HepG2 (cell line): ENCODE measurements at regions not wholly inside any gene's neighbourhood (a gene's known extent, or its start where the extent isn't known, plus 50 kb on each side); places are given as distances from the start of the nearest gene placed in this dataset.

ENCODE experiments used
- ATAC-seq: fragments of 200-7000 bp; cut with Tn5 transposase; 3 replicates; pipeline ENCODE4 v1.9.1; 2020; ENCODE audit warnings: mild to moderate bottlenecking, moderate library complexity
- BruUV-seq: library from RNA; stranded (reverse); fragments of 400-500 nt; replicated peaks from 2 replicates; lab custom pipeline; 2021; lab: Mats Ljungman, UMichigan
- CTCF ChIA-PET: fragments of 300-600 bp; formaldehyde crosslinking; extraction: SDS; loops from one replicate; lab custom pipeline; 2021; ENCODE audit warnings: low total read pairs, inconsistent platforms, low intra/inter-chr PET ratio; lab: Yijun Ruan, JAX
- POLR2A ChIA-PET: fragments of 350-600 bp; sonication (Branson Sonifier 250); formaldehyde crosslinking; loops from one replicate; lab custom pipeline; 2020; ENCODE audit warnings: antibody characterized with exemption, inconsistent platforms; lab: Yijun Ruan, JAX
- DNase-seq: peaks from one replicate; pipeline ENCODE4 v3.0.0-alpha.2; 2015; ENCODE audit warnings: low spot score
- FAIRE-seq: peaks from 3 replicates; lab custom pipeline; 2011; peaks lifted over from hg19 to GRCh38; lab: Jason Lieb, UNC
- H2AFZ ChIP-seq: one replicate; pipeline ENCODE4 v1.6.1; 2011; ENCODE audit warnings: low read length, inconsistent platforms
- H3K27ac ChIP-seq: fragments of 300-600 bp; 3 replicates; pipeline ENCODE4 v1.8.0; 2011; ENCODE audit warnings: mixed run types, mild to moderate bottlenecking, mixed read lengths, low read length, inconsistent platforms; ENCODE audit not compliant: insufficient read depth; ENCODE audit errors: extremely low read length
- H3K27me3 ChIP-seq, 2 experiments: fragments of 200-600 bp in 1 of 2; 2 replicates in 1 of 2; 3 replicates in 1 of 2; pipeline versions ENCODE4 v1.6.0 to v1.8.0; 2011; ENCODE audit warnings: low read length in 2 of 2, mild to moderate bottlenecking in 2 of 2, moderate library complexity in 2 of 2, inconsistent platforms in 1 of 2; ENCODE audit not compliant: insufficient read depth in 2 of 2, control insufficient read depth in 1 of 2
- H3K36me3 ChIP-seq, 2 experiments: fragments of 200-600 bp in 1 of 2; replicated peaks in 1 of 2; 2 replicates in 1 of 2; 3 replicates in 1 of 2; pipeline versions ENCODE4 v1.5.1 to v1.8.0; 2011; ENCODE audit warnings: low read length in 2 of 2, inconsistent platforms in 1 of 2; ENCODE audit not compliant: insufficient read depth in 2 of 2, control insufficient read depth in 1 of 2
- H3K4me1 ChIP-seq: 2 replicates; pipeline ENCODE4 v1.5.1; 2012; ENCODE audit warnings: low read length, inconsistent platforms; ENCODE audit not compliant: insufficient read depth
- H3K4me2 ChIP-seq: 2 replicates; pipeline ENCODE4 v1.6.0; 2011; ENCODE audit warnings: low read depth, low read length, inconsistent platforms
- H3K4me3 ChIP-seq, 3 experiments: fragments of 200-600 bp in 1 of 3; sonication (generic), shearing (Covaris generic) in 1 of 3; replicated peaks in 1 of 3; 2 replicates each; pipeline ENCODE4 v1.5.1; 2011 to 2016; ENCODE audit warnings: low read length in 3 of 3, inconsistent platforms in 2 of 3, low read depth in 2 of 3, mild to moderate bottlenecking in 2 of 3, control low read depth in 1 of 3, mixed read lengths in 1 of 3; ENCODE audit not compliant: insufficient read depth in 1 of 3
- H3K79me2 ChIP-seq: one replicate; pipeline ENCODE4 v1.6.1; 2011; ENCODE audit warnings: low read length, inconsistent platforms; ENCODE audit not compliant: insufficient read depth
- H3K9ac ChIP-seq: 2 replicates; pipeline ENCODE4 v1.6.0; 2011; ENCODE audit warnings: mild to moderate bottlenecking, low read depth, low read length, inconsistent platforms; ENCODE audit not compliant: insufficient read depth
- H3K9me3 ChIP-seq: 2 replicates; pipeline ENCODE4 v1.5.1; 2012; ENCODE audit warnings: mild to moderate bottlenecking, low read length
- H4K20me1 ChIP-seq: 2 replicates; pipeline ENCODE4 v1.6.0; 2011; ENCODE audit warnings: inconsistent platforms, mild to moderate bottlenecking, low read length, moderate library complexity; ENCODE audit not compliant: insufficient read depth
- FOSL1 ChIP-seq: sonication (generic); formaldehyde crosslinking; IDR thresholded peaks from 2 replicates; pipeline ENCODE4 v1.9.0; 2021; ENCODE audit warnings: missing genetic modification reagents, borderline replicate concordance
- HHEX ChIP-seq: IDR thresholded peaks from 2 replicates; pipeline ENCODE4 v1.6.1; 2016; ENCODE audit warnings: control low read depth
- MAFF ChIP-seq: IDR thresholded peaks from 2 replicates; pipeline ENCODE4 v1.6.1; 2011; ENCODE audit warnings: low read depth, low read length, improper control_type of control experiment
- MAFK ChIP-seq, 2 experiments: IDR thresholded peaks in 1 of 2; conservative IDR thresholded peaks in 1 of 2; 2 replicates each; pipeline ENCODE4 v1.6.1; 2011; ENCODE audit warnings: improper control_type of control experiment in 2 of 2, low read length in 2 of 2
- SNAPC5 ChIP-seq: sonication (generic); formaldehyde crosslinking; IDR thresholded peaks from 2 replicates; pipeline ENCODE4 v1.8.1; 2023; ENCODE audit warnings: mild to moderate bottlenecking, missing genetic modification reagents, borderline replicate concordance
- SOX6 ChIP-seq, 2 experiments: fragments of 450-650 bp in 1 of 2; sonication (generic) in 1 of 2; formaldehyde crosslinking in 1 of 2; IDR thresholded peaks; 2 replicates each; pipeline versions ENCODE4 v1.4.0 to v1.6.1; 2017 to 2020; ENCODE audit warnings: antibody characterized with exemption in 1 of 2, mild to moderate bottlenecking in 1 of 2, missing genetic modification reagents in 1 of 2
- ZFAT ChIP-seq: sonication (generic); formaldehyde crosslinking; conservative IDR thresholded peaks from 2 replicates; pipeline ENCODE4 v1.8.1; 2023; ENCODE audit warnings: missing genetic modification reagents, inconsistent platforms
- ZFP41 ChIP-seq: sonication (generic); formaldehyde crosslinking; IDR thresholded peaks from 2 replicates; pipeline ENCODE4 v1.4.0; 2020; ENCODE audit warnings: mild to moderate bottlenecking, missing genetic modification reagents, borderline replicate concordance
- WGBS: methylation state at CpG from one replicate; pipeline ENCODE4 v1.1.6; 2017; ENCODE audit warnings: low lambda C conversion rate; 5-methylcytosine and 5-hydroxymethylcytosine counted together
- in situ Hi-C: cut with HindIII; loops from 2 replicates; pipeline ENCODE4 v1.10.0; 2017; ENCODE audit warnings: low pct_unique_long_range_greater_than_20kb; ENCODE audit not compliant: extremely low pct_ligation_motif_present
- intact Hi-C: fragments of 100-400 bp; cut with micrococcal nuclease; formaldehyde crosslinking; loops from one replicate; pipeline ENCODE4 v1.10.0; 2022; ENCODE audit not compliant: unreplicated experiment

DNA sequence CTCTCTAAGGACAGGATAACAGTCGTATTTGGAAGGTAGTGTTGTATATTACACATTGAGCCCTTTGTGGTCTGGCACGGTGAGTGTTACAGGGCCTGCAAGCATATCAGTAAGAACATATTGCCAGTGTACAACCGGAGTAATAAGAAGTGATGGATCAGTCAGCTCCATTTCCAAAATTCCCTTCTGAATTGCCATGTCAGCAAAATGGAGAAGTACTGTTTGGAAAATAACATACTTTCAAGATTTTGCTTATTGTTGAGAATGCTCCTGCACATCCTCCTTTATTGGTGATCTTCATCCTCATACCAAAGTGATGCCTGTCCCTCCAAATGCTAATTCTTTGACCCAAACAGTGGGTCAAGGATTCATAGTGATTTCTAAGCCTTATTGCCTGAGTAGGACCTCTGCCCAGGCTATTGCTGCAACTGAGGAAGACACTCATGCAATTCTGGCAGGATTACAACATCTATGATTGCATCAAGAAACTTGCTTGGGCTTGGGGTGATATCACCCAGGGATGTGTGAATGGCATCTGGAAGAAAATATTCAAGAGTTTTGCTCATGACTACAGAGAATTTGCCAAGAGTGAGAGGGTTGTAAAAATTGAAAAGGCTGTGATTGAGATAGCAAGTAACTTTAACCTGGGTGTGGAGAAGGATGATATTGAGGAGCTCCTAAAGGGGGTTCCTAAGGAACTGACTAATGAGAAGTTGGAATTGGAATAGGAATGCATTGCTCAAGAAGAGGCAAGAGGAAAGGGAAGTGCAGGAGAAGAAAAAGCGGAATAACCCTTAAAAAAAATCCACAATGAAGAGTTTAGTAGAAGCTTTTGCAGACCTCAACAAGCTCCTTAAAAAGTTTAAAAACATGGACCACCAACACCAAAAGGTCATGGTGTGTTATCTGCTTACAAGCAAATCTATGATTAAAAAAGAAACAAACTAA is 452.2 kb upstream of the SORCS1 start:
- Histone ChIP-seq H3K4me1 (no peaks in the 10 kb centered on the region), H3K4me2 (no peak overlapping the region), H3K27me3 (no peaks in the 10 kb centered on the region), H2AFZ (no peak overlapping the region), H3K4me3 (no peak overlapping the region), H3K9ac (no peak overlapping the region)
- no peak for DNase-seq
- intact Hi-C loops = no loop called here
- no TSS peak for BruUV-seq
- no peak for FAIRE-seq
- CTCF ChIA-PET = no interaction called here
- TF ChIP-seq SOX6 (IDR thresholded peaks at IDR 0.05) (no peak), SOX6 (CRISPR knock-in tag; IDR thresholded peaks at IDR 0.05) (no peak), FOSL1 (CRISPR knock-in tag) (no peak), MAFF (peak; percentile 98), SNAPC5 (CRISPR knock-in tag) (no peak), ZFAT (no peak), HHEX (CRISPR knock-in tag) (no peak), MAFK (conservative IDR thresholded peaks at IDR 0.05 in 1 of 2, IDR thresholded peaks at IDR 0.05 in 1 of 2; ENCODE audit: low read length in 2 of 2) (peak; percentile 94 to 98)
- TF ChIP-seq, all 625 proteins: peak for 2
- no peaks in the 10 kb centered on the region for H3K36me3 ChIP-seq
- H3K9me3 ChIP-seq = peaks cover 84% of the 10 kb centered on the region
- no peaks in the 10 kb centered on the region for H4K20me1 ChIP-seq
- ATAC-seq = no peak
- no peaks in the 10 kb centered on the region for H3K79me2 ChIP-seq
- no peak overlapping the region for H3K27ac ChIP-seq
- in situ Hi-C loops = no loop called here
- POLR2A ChIA-PET = no interaction called here
- 3% methylated on average over 4 of the region's 4 CpGs for WGBS

DNA sequence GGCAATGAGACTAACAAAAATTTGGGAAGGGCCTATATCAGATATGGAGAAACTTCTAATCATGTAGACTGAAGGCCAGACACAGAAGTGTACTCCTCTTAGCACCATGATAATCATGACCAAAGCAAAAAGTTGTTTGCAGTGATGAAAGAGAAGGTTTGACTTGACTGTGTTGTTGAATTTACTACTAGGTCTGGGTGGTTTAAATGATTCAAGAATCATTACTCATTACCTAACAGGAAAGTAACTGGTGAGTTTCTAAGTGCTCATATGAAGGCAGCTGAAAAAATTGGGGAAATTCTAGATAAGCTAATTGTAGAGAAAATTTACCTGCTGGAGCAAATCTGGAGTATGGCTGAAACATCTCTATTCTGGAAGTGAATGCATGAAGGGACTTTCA is 451.5 kb upstream of the SORCS1 start:
- no TSS peak for BruUV-seq
- intact Hi-C loops = no loop called here
- Histone ChIP-seq H3K27me3 (no peaks in the 10 kb centered on the region), H3K9me3 (peaks cover 88% of the 10 kb centered on the region), H4K20me1 (no peaks in the 10 kb centered on the region), H3K9ac (no peak overlapping the region), H2AFZ (no peak overlapping the region), H3K4me3 (no peak overlapping the region), H3K36me3 (no peaks in the 10 kb centered on the region), H3K4me1 (no peaks in the 10 kb centered on the region), H3K79me2 (no peaks in the 10 kb centered on the region)
- DNase-seq (no peak), FAIRE-seq (no peak)
- CTCF ChIA-PET = no interaction called here
- in situ Hi-C loops = no loop called here
- TF ChIP-seq ZFP41 (CRISPR knock-in tag) = no peak
- TF ChIP-seq, all 625 proteins: peak for 0
- POLR2A ChIA-PET = no interaction called here
- Histone ChIP-seq H3K4me2 (no peak overlapping the region), H3K27ac (no peak overlapping the region)
- no peak for ATAC-seq
